ENCODE measurements at regions not wholly inside any gene's neighbourhood (a gene's known extent, or its start where the extent isn't known, plus 50 kb on each side); places are given as distances from the start of the nearest gene placed in this dataset.

GRCh38 chr17:77906377-77906871 is 52.1 kb upstream of the TNRC6C start:
- TF ChIP-seq CTCF (IDR thresholded peaks at IDR 0.05) (no peak), EP300 (IDR thresholded peaks at IDR 0.05) (no peak), POLR2A (IDR thresholded peaks at IDR 0.05) (no peak)
